KBM-7 (cell line): ENCODE measurements at regions not wholly inside any gene's neighbourhood (a gene's known extent, or its start where the extent isn't known, plus 50 kb on each side); places are given as distances from the start of the nearest gene placed in this dataset.
"Not testable (repeated sequence)": the region's sequence is repeated elsewhere in the genome, so short reads cannot be mapped to it uniquely, and the experiment has no call there.

ENCODE experiments used
- DNase-seq: peaks from one replicate; pipeline ENCODE4 v3.0.0-alpha.2; 2015
- in situ Hi-C: fragments of 300-500 bp; cut with MboI; formaldehyde crosslinking; loops from 2 replicates; pipeline ENCODE4 v1.14.3; 2020; ENCODE audit warnings: low sequenced_read_pairs, low pct_unique_long_range_greater_than_20kb, mixed read lengths

GRCh38 chr6:11486959-11487358 is 50.6 kb upstream of the TMEM170B start:
- no peak for DNase-seq
- in situ Hi-C loops = no loop called here

- in situ Hi-C loops = no loop called here
- no peak for DNase-seq
These were observed 51.1 kb upstream of the TMEM170B start for GRCh38 chr6:11486486-11486885.

- in situ Hi-C loops = no loop called here
- no peak for DNase-seq
These were observed 51.5 kb upstream of the TMEM170B start for GRCh38 chr6:11486051-11486450.

GRCh38 chr6:11485271-11485670 is 52.3 kb upstream of the TMEM170B start:
- in situ Hi-C loops = no loop called here
- no peak for DNase-seq

GRCh38 chr6:11484441-11484840 is 53.1 kb upstream of the TMEM170B start:
- in situ Hi-C loops = no loop called here
- DNase-seq = no peak

GRCh38 chr6:11482616-11483015 is 54.9 kb upstream of the TMEM170B start:
- in situ Hi-C loops = no loop called here
- DNase-seq = no peak

GRCh38 chr6:11480541-11480940 is 57.0 kb upstream of the TMEM170B start:
- no peak for DNase-seq
- in situ Hi-C loops = no loop called here

- in situ Hi-C loops = no loop called here
These were observed 58.3 kb upstream of the TMEM170B start for GRCh38 chr6:11479296-11479695.

GRCh38 chr6:11478586-11478985 is 59.0 kb upstream of the TMEM170B start:
- in situ Hi-C loops = no loop called here
- DNase-seq = no peak

More at GRCh38 chr6:11479296-11479695, 58.3 kb upstream of the TMEM170B start:
- no peak for DNase-seq

GRCh38 chr6:11475016-11475415 is 62.5 kb upstream of the TMEM170B start:
- no peak for DNase-seq
- in situ Hi-C loops = no loop called here

- in situ Hi-C loops = no loop called here
- DNase-seq = no peak
These were observed 64.4 kb upstream of the TMEM170B start for GRCh38 chr6:11473008-11473740.

- DNase-seq = no peak
- in situ Hi-C loops = no loop called here
These were observed 66.3 kb upstream of the TMEM170B start for GRCh38 chr6:11471261-11471660.

GRCh38 chr6:11469684-11470083 is 67.9 kb upstream of the TMEM170B start:
- DNase-seq = no peak
- in situ Hi-C loops = no loop called here

GRCh38 chr6:11468271-11468670 is 69.3 kb upstream of the TMEM170B start:
- in situ Hi-C loops, DNase-seq: not testable (repeated sequence)

- DNase-seq = no peak
- in situ Hi-C loops = no loop called here
These were observed 70.2 kb upstream of the TMEM170B start for GRCh38 chr6:11467364-11467763.

GRCh38 chr6:11463398-11463780 is 74.2 kb upstream of the TMEM170B start:
- in situ Hi-C loops = no loop called here
- DNase-seq = no peak

GRCh38 chr6:11462742-11463397 is 74.7 kb upstream of the TMEM170B start:
- in situ Hi-C loops = no loop called here
- no peak for DNase-seq

- no peak for DNase-seq
- in situ Hi-C loops = no loop called here
These were observed 76.5 kb upstream of the TMEM170B start for GRCh38 chr6:11460837-11461661.

GRCh38 chr6:11460001-11460668 is 77.4 kb upstream of the TMEM170B start:
- DNase-seq = peak; percentile 74
- in situ Hi-C loops = no loop called here
